ENCODE measurements at regions not wholly inside any gene's neighbourhood (a gene's known extent, or its start where the extent isn't known, plus 50 kb on each side); places are given as distances from the start of the nearest gene placed in this dataset.

DNA sequence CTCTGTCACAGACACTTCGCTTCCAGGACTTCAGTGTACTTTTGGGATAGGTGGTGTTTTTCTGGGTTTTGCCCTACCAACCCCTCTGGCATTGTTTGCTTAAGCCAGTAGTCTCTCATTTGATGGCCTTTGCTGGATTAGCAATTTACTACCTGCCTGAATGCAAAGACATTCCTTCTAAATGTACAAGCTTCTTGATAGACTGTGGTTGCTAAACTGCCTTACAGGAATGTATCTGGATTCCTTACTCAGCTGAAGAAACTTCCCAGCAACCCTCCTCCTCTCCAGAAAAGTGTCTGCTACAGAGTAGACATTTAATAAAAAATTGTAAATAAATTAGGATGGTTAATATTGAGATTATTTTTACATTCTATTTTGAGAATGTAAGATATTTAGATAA, 1916.7 kb downstream of the EFNA5 start:
- no peaks in the 10 kb centered on the region for H3K9me3 ChIP-seq (ENCODE audit: control insufficient read depth, low read depth, low read length)
- H3K27me3 Mint-ChIP-seq (ENCODE audit: low read depth) = no peaks in the 10 kb centered on the region
- H2AK5ac ChIP-seq (ENCODE audit: insufficient read length, low read length) = no peak overlapping the region
- no peak overlapping the region for H3K4me2 ChIP-seq (ENCODE audit: insufficient read depth, insufficient read length, low read length)
- no peak overlapping the region for H3K4me3 Mint-ChIP-seq
- H3K14ac ChIP-seq (ENCODE audit: insufficient read depth, low read length) = no peak overlapping the region
- H3K4me1 Mint-ChIP-seq = no peaks in the 10 kb centered on the region
- TF ChIP-seq, protein P1, sequence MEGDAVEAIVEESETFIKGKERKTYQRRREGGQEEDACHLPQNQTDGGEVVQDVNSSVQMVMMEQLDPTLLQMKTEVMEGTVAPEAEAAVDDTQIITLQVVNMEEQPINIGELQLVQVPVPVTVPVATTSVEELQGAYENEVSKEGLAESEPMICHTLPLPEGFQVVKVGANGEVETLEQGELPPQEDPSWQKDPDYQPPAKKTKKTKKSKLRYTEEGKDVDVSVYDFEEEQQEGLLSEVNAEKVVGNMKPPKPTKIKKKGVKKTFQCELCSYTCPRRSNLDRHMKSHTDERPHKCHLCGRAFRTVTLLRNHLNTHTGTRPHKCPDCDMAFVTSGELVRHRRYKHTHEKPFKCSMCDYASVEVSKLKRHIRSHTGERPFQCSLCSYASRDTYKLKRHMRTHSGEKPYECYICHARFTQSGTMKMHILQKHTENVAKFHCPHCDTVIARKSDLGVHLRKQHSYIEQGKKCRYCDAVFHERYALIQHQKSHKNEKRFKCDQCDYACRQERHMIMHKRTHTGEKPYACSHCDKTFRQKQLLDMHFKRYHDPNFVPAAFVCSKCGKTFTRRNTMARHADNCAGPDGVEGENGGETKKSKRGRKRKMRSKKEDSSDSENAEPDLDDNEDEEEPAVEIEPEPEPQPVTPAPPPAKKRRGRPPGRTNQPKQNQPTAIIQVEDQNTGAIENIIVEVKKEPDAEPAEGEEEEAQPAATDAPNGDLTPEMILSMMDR (conservative IDR thresholded peaks at IDR 0.05) = no peak
- H3K4me1 ChIP-seq (ENCODE audit: insufficient read depth, low read length) = no peaks in the 10 kb centered on the region
- no peak overlapping the region for H3K23ac ChIP-seq (ENCODE audit: insufficient read length, low read depth, low read length)
- H3K36me3 Mint-ChIP-seq (ENCODE audit: insufficient read depth in 1 of 3, low read depth in 3 of 3) = peaks cover 0 to 10% (median 0%) of the 10 kb centered on the region in 3 experiments; a peak in 4 of 7 replicates
- peak overlapping the region in 1 of 3 experiments; percentile 30; a peak in 3 of 7 replicates for H3K27ac Mint-ChIP-seq
- peaks cover 7 to 10% of the 10 kb centered on the region in 2 experiments; a peak in 3 of 5 replicates for H3K9me3 Mint-ChIP-seq
- no peaks in the 10 kb centered on the region for H3K79me2 ChIP-seq (ENCODE audit: insufficient read depth, low read length)
- H4K91ac ChIP-seq (ENCODE audit: insufficient read length, low read depth, low read length) = no peak overlapping the region
- H2BK20ac ChIP-seq (ENCODE audit: low read depth, low read length, poor library complexity, severe bottlenecking) = no peak overlapping the region
- no peak overlapping the region for H2BK120ac ChIP-seq (ENCODE audit: low read depth, low read length, poor library complexity, severe bottlenecking)
- no CpG with 5 or more reads among the region's 1 CpG for WGBS (ENCODE audit: extremely low coverage, insufficient read length, low lambda C conversion rate)
- H4K8ac ChIP-seq (replicated peaks; ENCODE audit: insufficient read length, low read depth, low read length) = no peak overlapping the region
- H3K27me3 ChIP-seq (ENCODE audit: insufficient read depth, low read length) = no peaks in the 10 kb centered on the region
- no peak overlapping the region for H3K9ac ChIP-seq (ENCODE audit: extremely low read depth, insufficient read length, low read length)
- H4K20me1 ChIP-seq (ENCODE audit: control insufficient read depth, insufficient read depth, insufficient read length) = no peaks in the 10 kb centered on the region
- no peak overlapping the region for H3T11ph ChIP-seq (ENCODE audit: low read length)
- DNase-seq = no peak
- H2BK5ac ChIP-seq (ENCODE audit: insufficient read length, low read length) = no peak overlapping the region
- H3K4ac ChIP-seq (ENCODE audit: low read depth, low read length) = no peak overlapping the region
- no peak overlapping the region for H3K18ac ChIP-seq (ENCODE audit: insufficient read length, low read depth, low read length)
- no peaks in the 10 kb centered on the region for H3K23me2 ChIP-seq (ENCODE audit: insufficient read length, low read depth, low read length, poor library complexity, severe bottlenecking)
- no peak overlapping the region for H2AFZ ChIP-seq (ENCODE audit: low read length)
- no peak overlapping the region for H3K27ac ChIP-seq (ENCODE audit: insufficient read length, low read depth, low read length)
- H2BK12ac ChIP-seq (ENCODE audit: insufficient read length, low read depth, low read length) = no peak overlapping the region
- H4K5ac ChIP-seq (ENCODE audit: insufficient read length, low read depth, low read length) = no peak overlapping the region
- H3K56ac ChIP-seq (ENCODE audit: insufficient read length, low read depth, low read length) = no peak overlapping the region
- no peak overlapping the region for H2BK15ac ChIP-seq (ENCODE audit: low read depth, low read length)
- H3K79me1 ChIP-seq (ENCODE audit: insufficient read depth, low read depth, low read length, poor library complexity, severe bottlenecking) = no peaks in the 10 kb centered on the region
